Stimulated activated CD8-positive, alpha-beta memory T cell treated with anti-CD3 and anti-CD28 coated beads, Interleukin-4, amount 100 ng/mL, for 1 hour (primary cell): ENCODE measurements at regions not wholly inside any gene's neighbourhood (a gene's known extent, or its start where the extent isn't known, plus 50 kb on each side); places are given as distances from the start of the nearest gene placed in this dataset.

Experiments used
- DNase-seq, 2 donors: peaks; one replicate each; pipeline ENCODE4 v3.0.0-alpha.2; 2020; ENCODE audit warnings: low read depth in 2 of 2, low spot score in 1 of 2

DNA sequence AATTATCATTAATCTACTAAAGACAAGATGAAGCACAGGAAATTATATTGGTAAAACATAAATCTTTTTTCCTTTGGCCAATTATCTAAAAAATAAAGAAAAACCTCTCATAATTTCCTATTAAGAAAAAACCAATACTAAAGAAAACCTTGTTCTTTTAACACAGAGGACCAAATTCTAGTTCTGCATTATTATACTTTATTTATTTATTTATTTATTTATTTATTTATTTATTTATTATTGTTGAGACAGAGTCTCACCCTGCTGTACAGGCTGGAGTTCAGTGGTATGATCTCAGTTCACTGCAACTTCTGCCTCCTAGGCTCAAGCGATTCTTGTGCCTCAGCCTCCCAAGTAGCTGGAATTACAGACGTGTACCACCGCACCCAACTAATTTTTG, 377.8 kb upstream of the ADAMTS16 start:
- no peak for DNase-seq

DNA sequence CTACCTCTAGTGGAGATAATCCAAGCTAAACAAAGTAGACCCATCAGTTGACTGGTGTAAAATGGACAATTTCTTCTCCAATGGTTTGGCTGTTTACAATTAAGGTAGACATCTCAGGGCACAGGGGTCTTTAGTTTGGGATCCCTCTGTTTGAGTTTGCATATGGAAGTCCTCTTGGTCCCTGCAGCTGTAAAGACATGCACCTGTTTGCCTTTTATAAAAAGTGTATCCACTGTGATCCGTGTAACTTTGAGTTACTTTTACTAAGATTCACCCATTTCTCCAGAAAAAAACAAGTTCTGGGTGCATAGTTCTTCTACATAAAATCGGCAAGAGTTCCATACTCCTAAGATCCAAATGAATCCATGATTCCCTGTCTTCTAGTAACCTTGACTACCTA, 374.7 kb upstream of the ADAMTS16 start:
- DNase-seq = no peak

DNA sequence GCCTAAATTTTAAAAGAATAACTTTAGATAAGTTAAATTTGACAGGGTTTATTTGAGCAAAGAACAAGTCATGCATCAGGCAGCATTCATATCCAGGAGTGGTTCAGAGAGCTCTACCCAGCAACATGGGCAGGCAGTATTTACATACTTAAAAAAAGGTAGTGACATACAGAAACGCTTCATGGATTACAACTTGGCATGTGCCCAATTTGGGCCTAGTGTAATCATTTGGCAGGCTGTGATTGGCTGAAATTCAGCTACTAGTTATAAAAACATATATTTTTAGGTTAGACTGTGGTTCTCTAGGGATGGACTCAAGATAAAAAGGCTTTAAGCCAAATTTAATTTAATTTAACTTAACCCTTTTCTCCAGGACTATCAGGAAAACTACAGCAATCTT, 374.0 kb upstream of the ADAMTS16 start:
- DNase-seq = no peak

DNA sequence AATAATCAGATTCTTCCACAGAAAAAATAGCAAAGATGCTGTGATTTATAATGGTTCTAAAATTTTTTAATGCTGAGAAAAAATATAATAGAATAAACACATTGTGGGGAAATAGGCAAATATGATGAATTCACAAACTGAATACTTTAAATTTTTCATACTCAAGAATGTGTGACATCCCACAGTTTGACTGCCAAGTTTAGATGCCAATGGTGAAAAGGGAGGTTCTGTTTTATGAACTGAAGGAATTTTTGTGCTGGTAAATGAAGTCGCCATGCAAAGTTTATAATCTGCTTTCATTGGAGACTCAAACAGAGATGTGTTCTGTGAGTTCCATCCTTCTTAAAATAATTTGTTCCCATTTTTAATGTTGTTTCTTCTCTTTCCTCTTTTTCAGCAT, 367.5 kb upstream of the ADAMTS16 start:
- DNase-seq = no peak

DNA sequence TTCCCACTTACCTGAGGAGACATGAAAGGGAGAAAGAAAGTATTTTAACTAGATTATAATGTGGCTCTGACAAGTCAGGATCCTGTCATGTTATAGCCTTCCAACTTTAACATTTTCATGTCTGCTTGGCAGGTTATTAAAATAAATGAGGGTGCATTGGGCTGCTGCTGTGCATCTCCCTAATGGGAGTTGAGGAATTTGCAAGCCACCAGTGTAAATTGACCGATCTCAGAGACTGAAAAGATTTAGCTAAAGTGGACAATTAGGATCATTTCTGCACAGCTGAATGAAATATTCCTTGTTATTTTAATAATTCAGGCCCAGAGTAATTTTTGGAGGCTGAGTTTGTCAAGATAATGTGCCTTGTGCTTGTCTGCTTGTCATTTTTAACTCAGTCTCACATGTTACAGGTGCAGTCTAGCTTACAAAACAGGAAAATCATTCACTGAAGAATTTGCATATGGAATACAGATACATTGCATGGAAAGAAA, 366.3 kb upstream of the ADAMTS16 start:
- DNase-seq = no peak

DNA sequence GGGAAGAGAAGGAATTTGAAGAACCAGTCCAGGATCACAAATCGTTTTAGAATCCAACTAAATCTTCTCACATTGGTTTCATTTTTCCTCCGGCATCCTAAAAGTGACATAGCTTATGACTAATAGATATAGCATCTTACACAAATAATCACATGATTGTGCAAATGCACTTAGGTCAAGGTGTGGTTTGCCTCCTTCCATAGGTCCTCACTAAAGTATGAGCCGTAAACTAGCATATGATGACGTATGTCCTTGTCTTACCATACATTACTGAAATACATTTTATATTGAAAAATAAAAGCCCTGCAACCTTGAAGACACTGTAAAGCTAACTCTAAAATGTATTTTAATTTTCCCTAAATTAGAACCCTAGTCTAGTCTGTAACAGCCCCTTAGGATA, 362.7 kb upstream of the ADAMTS16 start:
- no peak for DNase-seq

DNA sequence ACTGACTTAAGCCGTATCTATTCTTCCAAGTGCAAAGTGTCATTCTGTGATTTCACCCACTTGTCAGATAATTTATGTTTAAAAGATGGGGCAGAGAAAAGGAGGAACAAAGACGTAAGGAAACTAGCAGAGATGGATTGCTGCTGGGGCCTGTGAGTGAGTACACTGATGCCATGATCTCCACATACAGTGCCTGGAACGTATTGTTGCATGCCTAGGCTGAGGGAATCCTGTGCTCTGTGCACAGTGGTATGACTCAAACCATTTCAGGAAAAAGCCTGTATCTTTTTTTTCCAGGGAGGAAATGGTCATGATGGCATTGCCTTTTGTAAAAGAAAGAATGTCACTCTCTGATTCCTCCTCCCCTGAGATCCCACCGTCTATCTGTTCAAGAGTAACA, 359.5 kb upstream of the ADAMTS16 start:
- DNase-seq = no peak

DNA sequence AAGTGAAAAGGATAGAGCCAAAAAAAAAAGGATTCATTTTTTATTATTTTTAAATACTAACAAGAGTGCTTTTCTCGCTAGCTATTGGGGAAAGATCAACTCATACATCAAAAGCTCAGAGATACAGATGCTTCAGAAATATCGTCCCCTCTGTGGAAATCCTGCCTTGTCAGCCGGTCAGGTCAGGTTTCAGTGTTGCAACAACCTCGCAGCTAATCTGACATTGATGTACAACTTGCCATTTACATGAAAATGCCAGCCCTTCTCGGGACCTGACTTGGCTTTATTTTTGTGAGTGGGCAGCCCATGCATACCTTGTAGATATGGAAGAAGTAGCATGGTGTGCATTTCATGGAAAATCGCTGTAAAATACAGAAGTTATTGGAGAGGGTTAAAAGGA, 358.8 kb upstream of the ADAMTS16 start:
- DNase-seq = no peak

DNA sequence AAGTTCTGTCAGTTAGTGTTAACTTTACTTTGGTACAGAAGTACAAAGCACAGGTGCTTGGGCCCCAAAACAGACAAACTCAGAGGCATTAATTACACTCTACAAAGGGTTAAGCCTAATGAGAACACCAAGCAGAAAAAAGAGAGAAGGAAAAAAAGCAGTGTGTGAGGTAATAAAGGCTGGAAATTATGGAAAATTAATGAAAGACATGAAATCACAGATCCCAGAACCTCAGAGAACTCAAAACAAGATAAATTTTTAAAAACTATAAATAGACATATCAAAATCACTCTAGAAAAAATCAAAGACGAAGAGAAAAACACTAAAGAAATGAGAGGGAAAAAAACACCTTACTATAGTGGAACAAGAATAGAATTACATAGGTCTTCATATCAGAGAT, 354.2 kb upstream of the ADAMTS16 start:
- DNase-seq = no peak

DNA sequence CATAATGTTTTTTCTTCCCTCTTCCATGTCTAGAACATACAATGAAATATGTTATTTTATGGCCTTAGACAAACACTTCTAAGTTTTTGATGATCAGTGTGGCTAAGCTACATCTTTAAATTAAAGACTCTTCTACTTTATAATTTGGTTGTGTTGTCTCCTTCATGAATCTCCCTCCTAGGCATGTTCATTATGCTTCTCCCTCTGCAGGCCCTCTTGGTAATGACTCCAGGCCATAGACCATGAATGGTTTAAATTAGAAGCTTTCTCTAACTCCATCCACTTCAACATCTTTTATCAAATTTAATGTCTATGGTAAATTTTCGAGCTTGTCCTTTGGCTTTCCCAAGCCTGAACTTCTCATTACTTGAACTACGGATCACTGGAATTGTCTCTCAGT, 342.7 kb upstream of the ADAMTS16 start:
- no peak for DNase-seq

DNA sequence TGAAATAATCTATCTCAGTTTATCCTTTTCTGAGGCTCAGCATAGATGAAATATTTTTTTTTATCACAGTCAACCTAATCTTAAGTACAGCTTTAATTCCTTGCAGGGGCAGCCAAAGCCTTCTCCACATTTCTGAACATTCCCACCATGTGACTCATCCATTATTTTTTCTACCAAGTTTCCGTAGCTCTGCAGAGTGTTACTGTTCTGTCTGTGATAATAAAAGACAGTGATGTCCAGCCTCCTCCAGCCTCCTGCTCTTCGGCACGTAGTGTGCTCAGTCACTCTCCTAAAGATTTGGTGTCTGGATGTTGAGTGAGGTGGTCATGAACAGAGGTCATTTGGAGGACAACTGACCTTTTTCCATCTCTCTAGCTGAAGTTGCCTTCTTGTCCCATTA, 338.1 kb upstream of the ADAMTS16 start:
- DNase-seq = no peak

DNA sequence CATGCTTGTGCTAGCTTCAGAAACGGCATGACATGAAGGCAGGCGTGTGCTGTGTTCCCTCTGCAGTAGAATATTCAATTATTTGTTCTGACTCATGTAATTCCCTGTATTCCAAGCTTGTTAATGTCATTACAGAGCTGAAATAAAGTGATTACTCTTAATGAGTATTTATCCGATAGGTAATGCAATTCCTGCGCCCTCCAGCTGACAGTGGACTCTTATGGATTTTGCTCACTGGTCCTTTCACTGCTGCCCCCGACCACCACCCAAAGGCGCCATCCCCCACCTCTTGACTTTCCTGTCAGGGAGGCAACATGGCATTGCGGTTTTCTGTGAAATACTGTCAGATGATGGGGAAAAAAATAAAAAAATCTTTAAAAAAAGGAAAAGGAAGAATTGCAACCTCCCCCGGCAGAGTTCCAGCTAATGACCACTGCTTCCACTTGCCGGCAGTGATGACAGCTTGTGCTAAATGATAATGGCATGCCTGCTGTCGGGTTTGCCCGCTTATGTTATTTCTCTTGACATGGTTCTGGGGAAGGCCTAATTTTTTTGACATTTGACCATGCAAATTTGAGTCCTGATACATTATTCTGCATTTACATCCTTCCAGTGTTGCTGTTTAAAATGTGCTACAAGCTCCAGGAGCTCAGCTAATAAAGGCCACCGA, 335.3 kb upstream of the ADAMTS16 start:
- DNase-seq = no peak

DNA sequence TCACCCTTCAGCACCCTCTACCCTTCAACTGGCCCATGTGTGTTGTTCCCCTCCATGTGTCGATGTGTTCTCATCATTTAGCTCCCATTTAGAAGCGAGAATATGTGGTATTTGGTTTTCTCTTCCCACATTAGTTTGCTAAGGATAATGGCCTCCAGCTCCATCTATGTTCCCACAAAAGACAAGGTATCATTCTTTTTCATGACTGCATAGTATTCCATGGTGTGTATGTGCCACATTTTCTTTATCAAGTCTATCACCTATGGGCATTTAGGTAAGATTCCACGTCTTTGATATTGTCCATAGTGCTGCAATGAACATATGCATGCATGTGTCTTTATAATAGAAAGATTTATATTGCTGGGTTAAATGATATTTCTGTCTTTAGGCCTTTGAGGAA, 325.1 kb upstream of the ADAMTS16 start:
- DNase-seq = no peak

DNA sequence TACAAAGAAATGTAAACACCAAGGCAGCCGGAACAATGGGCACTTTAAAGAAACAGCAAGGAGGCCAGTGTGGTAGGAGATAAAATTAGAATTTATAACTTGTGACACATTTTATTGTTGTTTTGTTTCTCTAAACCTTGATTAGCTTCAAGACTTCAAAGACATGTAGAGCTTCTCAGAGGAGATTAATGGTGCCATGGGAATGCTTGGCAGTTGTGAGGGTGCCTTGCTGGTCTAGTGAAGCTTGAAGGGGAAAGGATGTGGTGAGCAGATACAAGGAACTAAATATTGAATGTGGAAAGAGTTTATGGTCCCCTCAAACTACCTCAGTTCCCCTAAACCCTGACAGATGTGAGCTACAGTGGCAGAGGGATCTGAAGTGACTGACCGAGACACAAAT, 322.4 kb upstream of the ADAMTS16 start:
- no peak for DNase-seq

DNA sequence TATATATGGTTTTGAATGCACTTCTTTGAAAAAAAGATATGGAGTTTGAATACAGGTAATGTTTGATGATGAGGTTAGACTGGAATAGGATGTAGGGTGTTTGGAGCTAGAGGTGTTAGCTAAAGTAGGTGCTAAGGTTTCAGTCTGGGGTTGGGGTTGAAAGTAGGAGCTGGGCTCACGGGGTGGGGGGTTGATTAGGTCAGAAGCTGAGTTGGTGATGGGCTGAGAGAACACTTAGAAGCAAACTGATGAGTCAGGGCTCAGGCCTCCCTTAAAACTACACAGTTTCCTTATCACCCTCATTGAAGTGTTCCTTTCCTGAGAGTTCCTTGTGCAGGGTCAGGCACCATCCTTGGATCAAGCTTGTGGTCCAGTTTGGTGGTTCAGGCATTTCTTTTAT, 308.8 kb upstream of the ADAMTS16 start:
- no peak for DNase-seq

DNA sequence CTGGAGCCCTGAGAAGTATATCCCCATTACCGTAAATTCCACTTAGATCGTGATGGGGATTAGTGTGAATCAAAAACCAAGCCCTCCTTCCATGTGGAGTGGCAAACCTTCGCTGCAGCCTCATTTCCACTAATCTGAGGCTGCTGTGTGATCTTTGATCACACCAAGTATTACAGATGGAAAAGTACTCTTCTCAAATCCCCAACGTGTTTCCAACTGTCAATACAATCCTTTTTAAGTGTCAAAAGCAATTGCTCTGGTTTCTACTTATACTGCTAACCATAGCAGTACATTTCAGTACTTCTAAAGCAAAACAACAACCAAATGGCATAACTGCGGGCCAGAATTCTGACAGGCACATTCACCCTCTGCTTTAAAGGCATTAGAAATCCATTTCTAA, 307.7 kb upstream of the ADAMTS16 start:
- no peak for DNase-seq

DNA sequence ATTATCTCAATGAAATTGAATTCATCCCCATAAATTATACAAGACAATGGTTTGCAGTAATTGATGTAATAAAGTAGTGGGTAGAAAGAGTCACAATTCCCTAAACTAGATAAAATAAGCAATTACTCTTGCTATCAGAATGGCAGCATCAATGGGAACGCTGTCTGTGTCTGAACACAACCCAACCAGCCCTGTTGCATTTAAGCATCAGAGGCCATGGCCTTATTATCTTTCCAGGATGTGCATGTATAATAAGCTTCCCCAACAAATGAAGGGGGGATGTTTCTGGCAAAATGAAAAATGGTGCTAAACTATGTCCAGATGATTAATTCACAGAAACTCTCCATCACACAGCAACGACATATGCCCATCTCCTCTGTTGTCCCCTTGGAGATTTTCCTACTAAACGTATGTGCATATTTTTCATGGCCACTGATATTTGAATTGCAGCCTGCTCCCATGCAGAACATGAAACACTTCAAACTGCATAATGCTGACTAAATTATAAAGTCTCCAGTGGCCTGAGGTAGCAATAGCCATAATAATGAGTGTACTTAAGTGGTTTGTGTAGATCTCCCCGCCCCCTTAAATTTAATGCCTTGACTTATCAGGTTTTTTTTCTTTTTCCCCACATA, 306.9 kb upstream of the ADAMTS16 start:
- no peak for DNase-seq

DNA sequence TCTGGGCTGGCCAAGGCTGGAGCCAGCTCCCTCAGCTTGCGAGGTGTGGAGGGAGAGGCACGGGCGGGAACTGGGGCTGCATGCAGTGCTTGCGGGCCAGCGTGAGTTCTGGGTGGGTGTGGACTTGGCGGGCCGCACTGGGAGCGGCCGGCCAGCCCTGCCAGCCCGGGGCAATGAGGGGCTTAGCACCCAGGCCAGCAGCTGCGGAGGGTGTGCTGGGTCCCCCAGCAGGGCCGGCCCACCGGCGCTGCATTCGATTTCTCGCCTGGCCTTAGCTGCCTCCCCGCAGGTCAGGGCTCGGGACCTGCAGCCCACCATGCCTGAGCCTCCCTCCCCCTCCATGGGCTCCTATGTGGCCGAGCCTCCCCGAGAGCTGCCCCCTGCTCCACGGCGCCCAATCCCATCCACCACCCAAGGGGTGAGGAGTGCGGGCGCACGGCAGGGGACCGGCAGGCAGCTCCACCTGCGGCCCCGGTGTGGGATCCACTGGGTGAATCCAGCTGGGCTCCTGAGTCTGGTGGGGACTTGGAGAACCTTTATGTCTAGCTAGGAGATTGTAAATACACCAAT, 302.6 kb upstream of the ADAMTS16 start:
- DNase-seq = no peak

DNA sequence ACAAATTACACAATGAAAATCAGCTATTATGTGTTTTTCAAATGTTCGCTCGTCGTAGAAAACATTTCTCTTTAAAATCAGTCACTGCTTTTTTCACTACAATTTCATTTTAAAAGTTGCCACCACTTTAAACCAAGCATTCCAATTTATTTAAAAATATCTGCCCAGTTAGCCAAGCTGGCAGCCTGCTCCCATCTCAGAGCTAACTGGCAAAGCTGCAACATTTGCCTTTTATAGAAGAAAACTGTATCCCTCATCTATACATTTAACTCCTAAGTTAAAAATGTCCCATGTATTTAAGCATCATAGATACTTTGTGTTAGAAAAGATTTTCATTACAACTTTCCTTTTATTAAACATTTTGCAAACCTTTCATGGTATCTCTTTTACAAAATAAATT, 294.9 kb upstream of the ADAMTS16 start:
- DNase-seq = no peak

DNA sequence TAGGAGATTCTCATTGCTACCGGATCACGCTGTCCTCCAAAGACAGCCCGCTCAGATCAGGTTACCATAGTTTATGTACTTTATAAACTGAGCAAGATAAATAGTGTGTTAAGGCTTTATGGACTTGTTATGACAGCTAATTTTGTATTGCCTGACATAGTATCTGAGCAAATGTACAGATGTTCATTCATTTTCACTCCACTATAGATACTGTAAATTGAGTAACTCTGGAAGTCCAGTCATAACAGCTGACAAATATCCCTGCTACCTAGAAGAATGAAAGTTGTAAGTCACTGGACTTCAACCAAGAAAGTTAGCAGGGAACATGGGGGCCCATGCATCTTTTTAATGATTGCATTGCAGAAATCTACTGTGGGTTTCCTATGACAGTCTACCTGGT, 292.4 kb upstream of the ADAMTS16 start:
- DNase-seq = no peak

DNA sequence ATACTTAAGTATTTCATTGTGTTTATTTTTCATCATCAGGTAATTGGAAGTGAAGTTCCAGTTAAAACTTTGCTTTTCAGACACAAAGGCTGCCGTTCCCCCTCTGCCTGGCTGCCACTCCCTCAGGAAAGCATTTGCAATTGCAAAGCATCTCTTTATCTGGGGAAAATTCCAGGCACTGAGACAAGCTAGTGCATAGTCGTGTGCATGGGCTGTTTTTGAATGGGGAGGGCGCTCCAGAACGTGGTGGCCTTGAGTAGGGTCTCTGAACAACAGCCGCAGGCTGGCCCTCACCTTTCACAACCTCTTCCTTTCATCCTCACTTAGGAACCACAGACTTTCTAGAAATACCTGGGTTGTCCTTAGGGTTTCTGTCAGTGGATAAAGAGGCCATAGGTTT, 285.1 kb upstream of the ADAMTS16 start:
- DNase-seq = no peak

DNA sequence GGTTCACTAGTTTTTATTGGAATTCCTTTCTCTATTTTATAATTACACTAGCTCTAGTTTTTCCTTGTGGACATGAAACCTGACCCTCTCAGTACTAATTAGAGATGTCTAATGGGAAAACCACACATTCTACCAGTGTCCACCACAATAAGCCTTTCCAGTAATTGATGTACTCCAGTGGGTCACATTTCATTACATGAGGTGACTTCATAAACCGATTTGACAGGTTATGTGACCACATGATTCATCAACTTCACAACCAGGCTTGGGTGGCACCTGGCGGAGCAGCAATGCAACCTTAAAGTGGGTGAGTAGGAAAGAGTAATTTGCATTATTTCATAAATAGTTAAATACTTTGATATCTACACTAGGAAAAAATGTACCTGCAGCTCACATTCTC, 284.2 kb upstream of the ADAMTS16 start:
- DNase-seq = no peak

DNA sequence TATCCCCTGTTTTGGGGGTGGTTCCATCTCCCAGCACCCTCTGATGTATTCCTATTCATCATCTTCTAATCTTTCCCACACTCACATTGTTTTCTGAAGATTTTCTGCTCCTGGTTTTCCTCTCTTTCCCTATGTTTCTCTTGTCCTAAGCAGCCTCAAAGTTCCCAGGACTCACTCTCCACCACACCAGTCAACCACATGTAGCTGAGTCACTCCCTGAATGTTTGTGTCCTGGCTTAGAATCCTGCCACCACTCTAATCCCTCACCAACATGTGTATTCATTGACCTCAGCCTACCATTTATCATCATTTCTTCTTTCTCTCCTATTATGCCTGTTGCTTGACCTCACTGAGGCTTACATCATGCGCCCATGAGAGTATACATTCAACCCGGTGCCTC, 282.4 kb upstream of the ADAMTS16 start:
- DNase-seq = no peak
